ENCODE measurements at regions not wholly inside any gene's neighbourhood (a gene's known extent, or its start where the extent isn't known, plus 50 kb on each side); places are given as distances from the start of the nearest gene placed in this dataset.

GRCh38 chr11:119908573-119908904 is 179.5 kb upstream of the NECTIN1 start:
- no peak for TF ChIP-seq CTCF (IDR thresholded peaks at IDR 0.05; ENCODE audit: low read depth, low read length, missing control alignments)
- H3K4me3 ChIP-seq (replicated peaks; ENCODE audit: low read depth, low read length) = no peak overlapping the region
- no peak for DNase-seq (ENCODE audit: extremely low read depth, low read depth)

- no peak for TF ChIP-seq CTCF (IDR thresholded peaks at IDR 0.05; ENCODE audit: low read depth, low read length, missing control alignments)
- no peak overlapping the region for H3K4me3 ChIP-seq (replicated peaks; ENCODE audit: low read depth, low read length)
- no peak for DNase-seq (ENCODE audit: extremely low read depth, low read depth)
Observed at GRCh38 chr11:119907878-119908572, 179.0 kb upstream of the NECTIN1 start.

- no peak overlapping the region for H3K4me3 ChIP-seq (replicated peaks; ENCODE audit: low read depth, low read length)
- DNase-seq (ENCODE audit: extremely low read depth, low read depth) = no peak
- no peak for TF ChIP-seq CTCF (IDR thresholded peaks at IDR 0.05; ENCODE audit: low read depth, low read length, missing control alignments)
Observed at GRCh38 chr11:119907122-119907851, 178.3 kb upstream of the NECTIN1 start.

- H3K4me3 ChIP-seq (replicated peaks; ENCODE audit: low read depth, low read length) = no peak overlapping the region
Observed at GRCh38 chr11:119906376-119906775, 177.4 kb upstream of the NECTIN1 start.

GRCh38 chr11:119905162-119905561 is 176.2 kb upstream of the NECTIN1 start:
- no peak for DNase-seq (ENCODE audit: extremely low read depth, low read depth)
- H3K4me3 ChIP-seq (replicated peaks; ENCODE audit: low read depth, low read length) = no peak overlapping the region
- TF ChIP-seq CTCF (IDR thresholded peaks at IDR 0.05; ENCODE audit: low read depth, low read length, missing control alignments) = no peak

More at GRCh38 chr11:119906376-119906775, 177.4 kb upstream of the NECTIN1 start:
- TF ChIP-seq CTCF (IDR thresholded peaks at IDR 0.05; ENCODE audit: low read depth, low read length, missing control alignments) = no peak
- DNase-seq (ENCODE audit: extremely low read depth, low read depth) = no peak

GRCh38 chr11:119904531-119905035 is 175.6 kb upstream of the NECTIN1 start:
- DNase-seq (ENCODE audit: extremely low read depth, low read depth) = no peak
- no peak for TF ChIP-seq CTCF (IDR thresholded peaks at IDR 0.05; ENCODE audit: low read depth, low read length, missing control alignments)
- no peak overlapping the region for H3K4me3 ChIP-seq (replicated peaks; ENCODE audit: low read depth, low read length)

All from HFF-Myc (cell line).